HG03354 (cell line): ENCODE measurements at regions not wholly inside any gene's neighbourhood (a gene's known extent, or its start where the extent isn't known, plus 50 kb on each side); places are given as distances from the start of the nearest gene placed in this dataset.
A peak's percentile ranks its signal among the peaks of the same experiment; 100 is the strongest.
"Not testable (repeated sequence)": the region's sequence is repeated elsewhere in the genome, so short reads cannot be mapped to it uniquely, and the experiment has no call there.

ENCODE experiments used
- ATAC-seq: cut with Tn5 transposase; IDR thresholded peaks from one replicate; pipeline ENCODE4 v1.9.1; 2021; ENCODE audit warnings: mild to moderate bottlenecking; ENCODE audit not compliant: unreplicated experiment, poor library complexity, severe bottlenecking

DNA sequence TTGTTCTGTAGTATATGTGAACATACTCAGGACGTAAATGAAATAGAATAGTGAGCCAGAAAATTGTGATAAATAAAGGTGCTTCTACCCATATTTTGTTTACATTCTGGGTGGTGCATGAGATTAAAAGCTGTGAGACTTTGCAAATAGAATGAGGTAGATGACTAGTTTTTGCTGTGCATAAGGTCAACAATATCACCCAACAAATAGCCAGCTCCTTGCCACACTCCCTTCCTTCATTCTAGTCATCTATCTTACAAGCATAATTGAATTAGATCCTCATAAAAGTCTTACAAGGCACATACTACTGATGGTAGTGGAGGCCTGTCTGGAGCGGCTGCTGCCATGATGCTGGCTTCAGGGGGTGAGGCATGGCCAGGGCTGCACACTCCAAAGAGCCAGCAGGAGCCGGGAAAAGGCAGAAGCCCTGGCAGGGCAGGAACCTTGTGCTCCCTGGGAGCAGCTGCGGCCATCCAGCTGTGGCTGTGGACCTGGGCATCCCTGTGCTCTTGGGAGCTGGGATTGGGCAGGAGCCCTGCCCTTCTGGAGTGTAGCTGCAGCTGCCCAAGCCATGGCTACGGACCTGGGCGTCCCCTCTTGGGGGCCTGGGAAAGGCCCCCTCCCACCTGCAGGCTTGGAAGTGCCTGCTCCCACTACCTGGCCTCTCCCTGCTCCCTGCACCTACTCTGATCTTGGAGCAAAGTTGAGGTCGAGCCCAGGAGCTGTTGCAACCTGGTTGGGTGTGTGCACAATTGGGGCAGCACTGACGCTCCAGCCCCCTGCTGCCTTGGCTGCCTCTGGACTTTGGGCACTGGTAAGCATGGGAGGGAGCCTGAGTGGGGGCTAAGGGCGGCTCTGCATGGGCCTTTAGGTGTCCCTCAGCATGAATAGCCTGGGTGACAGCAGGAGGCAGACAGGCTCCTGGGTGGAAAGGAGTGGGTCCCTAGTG is 112.8 kb downstream of the DACT1 start:
- ATAC-seq = no peak

DNA sequence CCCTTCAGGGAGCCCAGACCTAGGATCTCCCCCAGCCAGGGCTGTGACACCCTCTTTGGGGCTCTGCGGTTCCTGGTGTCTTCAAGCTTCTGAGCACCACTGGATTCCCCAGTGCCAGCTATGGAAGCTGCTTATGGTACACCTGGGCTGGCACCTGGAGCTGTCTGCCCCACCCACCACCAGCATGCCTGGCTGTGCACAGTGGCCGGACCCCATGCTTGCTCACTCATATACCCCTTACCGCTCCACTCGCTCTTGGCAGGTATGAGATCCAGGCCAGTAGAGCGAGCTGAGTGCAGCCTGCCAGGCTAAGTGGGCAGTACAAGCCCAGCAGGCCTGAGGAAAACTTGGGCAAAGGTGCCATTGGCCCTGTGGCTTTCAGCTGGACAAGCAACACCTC is 114.0 kb downstream of the DACT1 start:
- no peak for ATAC-seq

DNA sequence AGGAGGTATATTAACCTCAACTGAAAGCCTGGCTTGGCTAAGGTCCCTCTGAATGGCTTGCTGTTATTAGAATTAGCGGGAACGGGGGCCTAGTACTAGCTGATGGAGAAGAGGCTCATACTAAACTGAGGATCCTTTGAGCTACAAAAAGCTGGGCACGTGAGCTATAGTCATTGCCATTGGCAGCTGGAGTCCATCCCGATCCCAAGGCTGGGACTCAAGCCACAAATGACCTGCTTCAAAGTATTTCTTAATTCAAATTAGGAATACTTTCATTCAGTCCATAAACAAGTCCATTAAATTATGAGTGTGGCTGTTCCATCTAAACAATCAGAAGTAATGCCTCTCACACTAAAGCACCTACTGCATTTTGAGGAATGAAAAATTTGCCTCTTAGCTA is 114.5 kb downstream of the DACT1 start:
- no peak for ATAC-seq

DNA sequence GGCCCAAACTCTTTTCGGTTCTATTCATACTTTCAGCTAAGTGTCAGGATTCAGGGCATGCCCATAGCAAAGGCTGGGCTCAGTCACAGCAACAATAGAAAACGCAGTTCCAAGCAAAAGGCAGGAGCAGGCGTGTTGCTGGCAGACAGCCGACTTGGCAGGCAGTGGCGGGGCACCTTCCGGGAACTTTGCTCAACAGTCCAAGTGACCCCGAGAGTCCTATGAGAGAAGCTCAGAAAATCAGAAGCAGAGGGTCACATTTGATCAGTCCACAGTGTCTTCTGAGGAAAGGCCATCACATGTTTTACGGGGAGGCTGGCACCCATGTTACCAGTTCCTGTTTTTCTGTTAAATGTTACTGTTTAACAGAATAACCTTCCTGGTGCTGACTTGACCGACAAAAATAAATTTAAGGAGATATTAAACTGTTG is 115.0 kb downstream of the DACT1 start:
- peak; percentile 29 for ATAC-seq

DNA sequence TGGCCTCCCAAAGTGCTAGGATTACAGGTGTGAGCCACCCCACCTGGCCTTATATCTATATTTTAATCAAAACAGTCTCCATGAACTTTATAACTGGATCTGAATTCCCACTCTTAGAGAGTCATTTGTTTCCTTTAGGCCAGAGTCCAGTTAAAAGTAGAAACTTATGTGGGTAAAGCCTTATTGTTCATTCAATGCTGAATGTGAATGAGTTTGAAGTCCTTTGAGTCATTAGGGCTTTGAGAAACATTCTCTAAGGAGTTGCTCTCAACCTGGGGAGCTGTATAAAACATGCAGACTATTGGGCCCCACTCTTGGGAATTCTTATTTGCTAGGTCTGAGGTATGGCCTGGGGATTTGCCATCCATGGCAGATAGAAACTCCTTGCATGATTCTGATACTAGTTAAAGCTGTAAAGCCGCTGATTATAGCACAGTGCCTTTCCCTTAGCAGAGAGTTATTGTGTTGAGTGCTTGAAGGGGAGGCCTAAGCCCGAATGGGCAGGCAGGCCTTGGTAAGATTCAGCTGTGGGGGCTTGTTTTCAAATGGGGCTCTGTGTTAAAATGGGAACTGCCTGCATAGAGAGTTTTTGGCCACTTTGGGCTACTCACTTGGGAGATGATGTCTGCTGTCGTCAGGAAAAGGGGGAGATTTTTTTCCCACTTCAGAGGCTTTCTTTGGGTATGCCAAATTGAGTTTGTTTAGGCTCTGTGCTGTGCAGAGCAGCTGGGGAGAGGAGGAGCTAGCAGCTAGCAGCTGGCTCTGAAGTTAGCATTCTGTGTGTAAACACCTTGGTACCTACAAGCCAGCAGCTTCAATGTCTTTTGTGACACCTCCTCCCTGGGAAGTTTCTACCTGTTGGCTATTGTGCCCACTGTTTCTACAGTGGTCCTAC is 117.5 kb downstream of the DACT1 start:
- no peak for ATAC-seq

DNA sequence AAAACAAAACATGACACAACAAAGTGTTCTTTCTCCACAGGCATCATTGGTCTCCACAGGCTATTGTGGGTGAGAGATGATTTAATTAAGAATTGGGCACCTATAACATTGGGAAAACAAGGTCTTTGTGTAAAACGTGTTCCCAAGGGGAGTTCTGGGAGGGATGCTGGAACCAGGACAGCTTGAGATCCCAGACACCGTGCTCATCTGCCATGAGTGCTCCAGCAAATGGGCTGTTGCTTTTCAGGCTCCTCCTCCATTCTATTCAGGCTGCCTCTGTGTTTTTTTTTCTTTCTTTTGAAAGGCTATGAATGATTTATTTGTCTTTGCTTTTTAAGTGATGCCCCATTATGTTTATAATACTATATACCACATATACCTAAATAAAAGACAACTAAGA is 122.4 kb downstream of the DACT1 start:
- ATAC-seq = no peak

DNA sequence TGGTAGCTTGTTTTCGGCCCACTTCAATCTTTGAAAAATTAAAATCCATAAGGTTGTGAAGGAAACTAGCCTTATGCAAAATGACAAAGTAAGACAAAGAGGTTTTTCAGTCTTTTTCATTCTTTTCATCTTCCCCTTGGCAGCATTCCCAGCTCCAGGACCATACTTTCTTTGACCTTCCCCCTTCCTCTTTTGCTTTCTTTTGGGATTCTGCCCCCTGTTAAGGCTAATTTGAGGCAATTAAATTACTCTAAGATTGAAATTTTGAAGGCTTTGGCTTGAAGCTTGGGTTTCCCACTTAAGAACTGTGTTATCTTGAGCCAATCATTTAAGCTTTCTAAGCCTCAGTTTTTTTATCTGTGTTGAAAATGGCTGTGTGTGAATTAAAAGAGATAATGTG is 124.9 kb downstream of the DACT1 start:
- no peak for ATAC-seq

DNA sequence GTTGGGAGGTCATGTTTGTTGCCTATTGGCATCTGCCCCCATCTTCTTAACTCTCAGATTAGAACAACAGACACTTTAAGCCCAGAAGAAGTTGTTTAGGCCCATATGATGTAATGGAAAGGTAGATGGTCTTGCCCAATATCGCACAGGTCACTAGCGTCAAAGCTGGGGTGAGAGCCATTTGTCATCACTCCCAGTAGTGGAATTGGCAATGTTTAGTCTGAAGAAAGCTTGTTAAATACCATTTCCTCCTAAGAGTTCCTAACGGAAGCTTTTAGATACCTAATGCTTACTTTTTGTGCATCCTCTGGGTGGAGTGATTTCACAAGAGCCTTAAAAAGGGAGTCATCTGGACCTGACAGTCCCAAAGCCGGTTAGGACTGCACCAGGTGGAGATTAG is 125.4 kb downstream of the DACT1 start:
- ATAC-seq = no peak

DNA sequence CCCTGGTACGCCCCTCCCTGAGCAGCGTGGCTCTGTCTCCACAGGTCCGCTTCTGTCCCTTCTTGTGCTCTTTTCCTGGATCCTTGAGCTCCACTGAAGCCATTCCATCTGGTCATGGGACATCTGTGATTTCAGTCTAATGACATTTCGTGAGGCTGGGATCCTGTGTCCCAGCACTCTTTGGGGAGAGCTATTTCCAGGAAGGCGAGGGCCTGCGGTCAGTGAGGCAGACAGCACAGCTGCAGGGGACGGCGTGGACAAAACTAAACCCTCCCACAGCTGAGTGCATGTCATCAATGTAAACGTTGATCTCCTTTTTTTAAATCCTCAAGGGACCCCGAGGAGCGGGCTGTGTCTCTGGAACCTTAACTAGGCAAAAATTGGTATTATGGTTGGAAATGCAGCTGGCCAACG is 127.7 kb downstream of the DACT1 start:
- no peak for ATAC-seq

DNA sequence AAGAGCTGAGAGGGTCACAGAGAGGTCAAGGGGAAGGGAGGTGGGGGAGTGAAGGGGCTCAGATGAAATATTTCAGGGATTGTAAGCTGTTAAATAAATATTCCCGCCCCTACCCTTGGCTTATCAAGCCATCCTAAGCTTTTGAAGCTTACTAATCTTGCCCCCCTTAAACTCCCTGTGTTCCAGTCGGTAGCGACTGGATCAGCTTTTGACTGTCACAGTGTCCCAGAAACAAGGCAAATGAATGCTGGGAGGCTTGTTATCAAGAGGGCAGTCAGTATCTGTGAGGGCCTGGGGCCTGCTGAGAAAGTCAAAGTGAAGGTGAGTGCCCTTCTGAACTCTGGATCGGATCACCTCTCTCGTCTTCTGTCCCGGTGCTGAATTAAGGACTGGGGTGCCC is 128.1 kb downstream of the DACT1 start:
- no peak for ATAC-seq

DNA sequence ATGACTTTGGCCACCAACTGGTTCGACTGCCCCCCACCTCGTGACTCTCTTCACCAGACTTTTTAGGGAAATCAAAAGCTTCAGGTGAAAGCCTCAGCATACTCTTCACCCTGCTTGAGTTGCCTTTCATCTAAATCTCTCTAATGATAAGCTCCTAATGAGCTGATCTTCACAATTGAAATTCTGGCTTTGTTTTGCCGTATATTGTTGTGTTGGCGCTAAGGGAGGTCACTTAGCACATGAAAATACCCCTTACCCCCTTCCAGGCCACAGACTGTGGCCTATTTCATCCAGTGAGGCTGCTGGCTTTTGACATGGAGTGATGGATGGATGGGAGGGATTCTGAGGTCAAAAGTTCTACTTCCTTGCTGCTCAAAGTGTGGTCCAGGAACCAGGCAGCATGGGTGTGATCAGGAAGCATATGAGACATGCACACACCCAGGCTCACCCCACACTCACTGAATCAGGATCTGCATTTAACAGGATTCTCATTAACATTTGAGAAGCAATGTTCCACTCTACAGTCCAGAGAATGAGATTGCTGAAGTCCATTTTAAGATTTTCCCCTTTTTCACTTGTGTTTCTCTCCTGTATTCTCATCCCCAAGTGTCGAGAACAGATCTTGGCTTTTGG is 131.4 kb downstream of the DACT1 start:
- no peak for ATAC-seq

DNA sequence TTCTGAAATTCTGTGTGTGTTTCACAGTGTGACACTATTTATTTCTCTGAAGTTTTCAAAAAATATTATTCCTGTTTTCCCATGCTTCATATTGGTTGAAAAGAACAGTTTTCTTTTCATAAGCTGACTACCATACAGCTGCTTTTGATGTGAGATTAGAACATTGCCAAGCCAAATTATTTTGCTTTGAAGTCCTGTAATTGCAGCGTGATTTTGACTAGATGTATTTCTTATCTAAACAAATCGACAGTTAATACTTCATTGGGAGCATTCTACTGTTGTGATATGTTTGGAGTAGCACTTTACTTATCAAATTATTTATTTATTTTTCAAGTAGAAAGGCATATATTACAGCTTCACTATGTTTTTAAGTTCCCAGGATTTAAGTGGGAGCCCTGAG is 132.0 kb downstream of the DACT1 start:
- ATAC-seq = no peak

DNA sequence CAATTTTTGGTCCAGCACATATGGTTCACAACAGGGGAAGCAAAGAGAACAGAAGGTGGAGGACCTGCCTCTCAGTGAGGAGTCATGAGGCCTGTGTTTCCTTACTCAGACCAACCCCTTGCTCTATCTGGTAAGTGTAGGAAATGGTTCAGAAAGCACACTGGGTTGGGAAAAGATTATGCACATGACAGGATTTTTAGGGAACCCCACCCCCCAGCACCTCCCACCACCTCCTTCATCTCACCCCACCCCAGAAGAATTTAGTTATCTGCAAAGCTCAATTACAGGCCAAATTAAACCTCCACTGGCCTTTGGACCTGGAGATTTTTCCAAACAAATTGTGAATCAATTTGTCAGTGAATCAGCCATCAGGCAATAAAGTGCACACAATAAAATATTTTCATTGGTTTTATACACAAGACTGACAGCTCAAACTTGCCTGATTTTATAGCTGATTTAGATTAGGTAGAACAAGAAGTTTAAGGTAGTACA is 132.8 kb downstream of the DACT1 start:
- no peak for ATAC-seq

DNA sequence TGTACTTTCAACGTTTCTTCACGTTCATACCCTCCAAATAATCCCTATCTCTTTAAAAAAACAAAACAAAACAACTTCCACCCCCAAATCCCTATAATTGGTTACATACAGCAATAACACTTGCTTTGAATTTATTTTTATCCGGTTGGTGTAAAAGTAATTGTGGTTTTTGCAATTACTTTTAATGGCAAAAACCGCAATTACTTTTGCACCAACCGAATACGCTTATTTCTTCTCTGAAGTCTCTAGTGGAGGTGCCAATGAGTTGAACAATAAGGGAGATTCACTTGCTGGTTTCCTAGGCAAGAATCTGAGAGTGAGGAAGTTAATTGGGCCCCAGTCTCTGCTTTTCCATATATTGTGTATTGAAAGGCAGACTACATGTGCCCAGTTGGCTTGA is 133.3 kb downstream of the DACT1 start:
- ATAC-seq = no peak

DNA sequence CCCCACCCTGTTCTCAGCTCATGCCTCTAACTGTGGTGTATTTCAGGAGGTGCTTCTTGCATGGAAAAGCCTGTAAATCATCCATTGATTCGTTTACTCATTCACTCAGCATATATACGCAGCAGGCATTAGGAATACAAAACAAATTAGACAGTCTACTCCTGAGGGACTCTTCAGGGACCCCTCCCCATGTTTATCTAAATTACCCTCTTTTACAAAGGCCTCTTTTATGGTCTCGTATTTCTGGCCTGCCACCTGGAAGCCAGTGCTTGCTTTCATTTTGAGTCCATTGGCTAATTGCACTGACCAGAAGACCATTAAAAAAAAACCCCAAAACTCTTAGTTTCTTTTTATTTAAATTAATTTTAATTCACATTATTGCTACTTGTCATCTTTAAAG is 134.4 kb downstream of the DACT1 start:
- ATAC-seq = no peak

DNA sequence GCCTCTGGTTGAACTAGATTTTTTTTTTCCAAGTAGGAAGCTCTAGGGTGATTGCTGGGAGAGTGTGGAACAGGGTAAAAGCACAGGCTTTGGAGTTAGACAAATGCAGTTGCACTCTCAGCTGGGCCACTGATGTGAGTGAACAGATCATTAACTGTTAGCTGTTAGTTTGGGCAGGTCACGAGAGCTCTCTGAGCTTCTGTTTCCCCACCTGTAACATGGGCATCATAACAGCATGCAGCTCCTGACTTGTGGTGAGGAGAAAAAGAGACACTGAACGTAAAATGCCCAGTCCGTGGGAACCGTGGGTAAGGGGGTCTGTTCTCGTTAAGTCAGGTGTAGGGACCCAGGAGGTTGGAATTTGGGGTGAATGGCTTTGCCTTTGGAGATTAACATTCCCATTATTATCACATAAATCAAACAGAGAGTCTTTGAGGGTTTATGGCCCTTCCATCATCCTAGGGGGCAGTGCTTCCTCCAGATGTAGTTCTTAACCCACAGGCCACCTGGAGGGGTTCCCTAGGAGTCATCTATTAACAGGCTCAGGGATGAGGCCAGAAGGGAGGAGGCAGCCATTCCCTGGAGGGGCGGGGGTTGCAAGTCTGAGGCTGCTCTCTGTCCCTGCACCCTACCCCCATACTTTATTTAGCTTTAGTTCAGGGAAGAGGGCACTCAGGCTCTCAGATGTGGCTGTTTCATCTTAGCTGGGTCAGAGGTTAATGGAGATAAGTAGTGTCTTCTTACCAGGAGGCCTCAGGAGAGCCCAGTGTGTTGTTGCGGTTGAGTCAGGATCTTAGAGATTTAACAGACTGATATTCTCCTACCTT is 135.2 kb downstream of the DACT1 start:
- ATAC-seq = no peak

DNA sequence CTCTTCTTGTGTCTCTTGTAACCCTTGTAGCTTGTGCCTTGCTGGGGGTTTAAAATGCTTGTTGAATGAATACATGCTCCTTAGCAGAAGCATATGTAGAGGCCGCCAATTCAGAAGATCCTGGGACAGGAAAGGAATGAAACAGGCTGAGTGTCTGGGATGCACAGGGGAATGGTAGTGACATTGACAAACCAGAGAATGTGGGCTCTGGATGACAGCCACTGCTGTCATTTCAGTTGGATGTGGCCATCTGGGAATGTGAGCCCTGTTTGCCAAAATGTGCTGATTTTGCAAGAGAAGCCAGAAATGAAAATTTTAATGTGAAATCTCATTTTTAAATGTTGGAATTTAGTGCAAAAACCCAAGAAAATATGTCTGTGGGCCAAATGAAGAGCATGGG is 136.8 kb downstream of the DACT1 start:
- no peak for ATAC-seq

DNA sequence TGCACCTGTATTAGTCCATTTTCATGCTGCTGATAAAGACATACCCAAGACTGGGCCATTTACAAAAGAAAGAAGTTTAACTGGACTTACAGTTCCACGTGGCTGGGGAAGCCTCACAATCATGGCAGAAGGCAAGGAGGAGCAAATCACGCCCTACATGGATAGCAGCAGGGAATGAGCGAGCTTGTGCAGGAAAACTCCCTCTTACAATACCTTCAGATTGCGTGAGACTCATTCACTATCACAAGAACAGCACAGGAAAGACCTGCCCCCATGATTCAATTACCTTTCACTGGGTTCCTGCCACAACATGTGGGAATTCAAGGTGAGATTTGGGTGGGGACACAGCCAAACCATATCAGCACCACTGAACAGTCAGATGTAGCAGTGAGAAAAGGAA is 137.4 kb downstream of the DACT1 start:
- ATAC-seq = not testable (repeated sequence)

DNA sequence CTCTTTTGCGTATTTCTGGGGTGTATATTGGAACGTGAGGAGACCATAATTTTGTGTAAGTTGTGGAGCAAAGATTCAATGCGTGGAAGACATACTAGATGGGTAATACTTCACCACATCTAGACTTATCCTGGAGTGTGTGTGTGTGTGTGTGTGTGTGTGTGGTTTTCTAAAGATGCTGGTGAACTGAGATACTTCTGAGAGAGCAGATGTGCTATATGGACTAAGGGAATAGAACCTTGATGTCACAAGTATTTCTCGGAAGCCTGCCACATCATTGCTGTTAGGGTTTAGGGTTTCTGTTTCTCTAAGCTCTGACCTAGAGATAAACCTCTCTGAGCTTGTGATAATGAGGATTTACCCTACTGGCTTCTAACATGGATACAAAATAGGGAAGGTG is 138.8 kb downstream of the DACT1 start:
- no peak for ATAC-seq
